PC-3 (cell line): ENCODE measurements at regions not wholly inside any gene's neighbourhood (a gene's known extent, or its start where the extent isn't known, plus 50 kb on each side); places are given as distances from the start of the nearest gene placed in this dataset.

Experiments
- CTCF ChIP-seq: fragments of 300-600 bp; sonication (generic); conservative IDR thresholded peaks from 2 replicates; pipeline ENCODE4 v1.5.1; 2017; ENCODE audit warnings: antibody characterized with exemption, low read depth, mild to moderate bottlenecking, low read length
- EZH2 ChIP-seq: fragments of 300-600 bp; sonication (generic); IDR thresholded peaks from one replicate; pipeline ENCODE4 v1.6.1; 2017; ENCODE audit warnings: antibody characterized with exemption, mild to moderate bottlenecking, low read length; ENCODE audit not compliant: unreplicated experiment
- EZH2phosphoT487 ChIP-seq: fragments of 300-600 bp; sonication (generic); IDR thresholded peaks from 2 replicates; pipeline ENCODE4 v1.6.1; 2018; ENCODE audit warnings: mild to moderate bottlenecking, antibody characterized with exemption, low read length, borderline replicate concordance

- TF ChIP-seq CTCF (no peak), EZH2 (no peak), EZH2phosphoT487 (no peak)
These were observed 581.4 kb downstream of the SOCS6 start for GRCh38 chr18:70870292-70870691.
